ENCODE measurements at regions not wholly inside any gene's neighbourhood (a gene's known extent, or its start where the extent isn't known, plus 50 kb on each side); places are given as distances from the start of the nearest gene placed in this dataset.

- POLR2A ChIA-PET: interaction anchor here (0.6 to 1.0 kb wide), 2 partner anchors 21 to 25 kb away, joined by 3 read pairs; no protein-coding TSS in a partner anchor
- DNase-seq (ENCODE audit: low spot score): no peak
- BruUV-seq (replicated peaks): no TSS peak
- Histone ChIP-seq H3K9me3 (ENCODE audit: low read length) (no peaks in the 10 kb centered on the region), H3K36me3 (ENCODE audit: insufficient read depth, low read length) (no peaks in the 10 kb centered on the region), H3K9me2 (ENCODE audit: insufficient read depth, low read length) (no peaks in the 10 kb centered on the region), H2AFZ (ENCODE audit: low read length) (no peak overlapping the region), H3K4me3 (ENCODE audit: low read depth, low read length, poor library complexity, severe bottlenecking) (no peak overlapping the region), H3K27ac (ENCODE audit: low read depth, low read length, poor library complexity, severe bottlenecking) (no peak overlapping the region), H3K79me2 (ENCODE audit: insufficient read depth, low read depth, low read length) (no peaks in the 10 kb centered on the region), H3K4me2 (ENCODE audit: low read length) (no peak overlapping the region), H3K4me1 (ENCODE audit: insufficient read depth, low read length, poor library complexity, severe bottlenecking) (no peaks in the 10 kb centered on the region), H4K20me1 (ENCODE audit: insufficient read depth, low read length) (no peaks in the 10 kb centered on the region)
- intact Hi-C loops (cut with micrococcal nuclease; ENCODE audit: unreplicated experiment): no loop called here
- TF ChIP-seq CTCF (conservative IDR thresholded peaks at IDR 0.05; ENCODE audit: low read length) (no peak), EZH2phosphoT487 (IDR thresholded peaks at IDR 0.05; ENCODE audit: borderline replicate concordance, low read depth, low read length) (no peak)
- CTCF ChIA-PET (ENCODE audit: unreplicated experiment): no interaction called here
These were observed 368.5 kb upstream of the SYNCRIP start for GRCh38 chr6:86010915-86011786.

GRCh38 chr6:85997206-85997605 is 354.5 kb upstream of the SYNCRIP start:
- Histone ChIP-seq H3K27ac (ENCODE audit: low read depth, low read length, poor library complexity, severe bottlenecking) (no peak overlapping the region), H3K4me2 (ENCODE audit: low read length) (no peak overlapping the region), H3K9me2 (ENCODE audit: insufficient read depth, low read length) (no peaks in the 10 kb centered on the region), H3K36me3 (ENCODE audit: insufficient read depth, low read length) (no peaks in the 10 kb centered on the region), H3K79me2 (ENCODE audit: insufficient read depth, low read depth, low read length) (no peaks in the 10 kb centered on the region), H3K4me1 (ENCODE audit: insufficient read depth, low read length, poor library complexity, severe bottlenecking) (no peaks in the 10 kb centered on the region), H3K4me3 (ENCODE audit: low read depth, low read length, poor library complexity, severe bottlenecking) (no peak overlapping the region), H4K20me1 (ENCODE audit: insufficient read depth, low read length) (no peaks in the 10 kb centered on the region), H3K9me3 (ENCODE audit: low read length) (no peaks in the 10 kb centered on the region), H2AFZ (ENCODE audit: low read length) (no peak overlapping the region)
- intact Hi-C loops (cut with micrococcal nuclease; ENCODE audit: unreplicated experiment): no loop called here
- POLR2A ChIA-PET: no interaction called here
- peak; percentile 4 for DNase-seq (ENCODE audit: low spot score)
- TF ChIP-seq CTCF (conservative IDR thresholded peaks at IDR 0.05; ENCODE audit: low read length): no peak
- TF ChIP-seq EZH2phosphoT487 (IDR thresholded peaks at IDR 0.05; ENCODE audit: borderline replicate concordance, low read depth, low read length): no peak
- CTCF ChIA-PET (ENCODE audit: unreplicated experiment): no interaction called here
- BruUV-seq (replicated peaks): no TSS peak

GRCh38 chr6:85996034-85996375 is 353.3 kb upstream of the SYNCRIP start:
- no peaks in the 10 kb centered on the region for H3K36me3 ChIP-seq (ENCODE audit: insufficient read depth, low read length)
- H3K4me2 ChIP-seq (ENCODE audit: low read length): no peak overlapping the region
- no peak overlapping the region for H2AFZ ChIP-seq (ENCODE audit: low read length)
- intact Hi-C loops (cut with micrococcal nuclease; ENCODE audit: unreplicated experiment): no loop called here
- POLR2A ChIA-PET: no interaction called here
- CTCF ChIA-PET (ENCODE audit: unreplicated experiment): no interaction called here
- TF ChIP-seq EZH2phosphoT487 (IDR thresholded peaks at IDR 0.05; ENCODE audit: borderline replicate concordance, low read depth, low read length): no peak
- TF ChIP-seq CTCF (conservative IDR thresholded peaks at IDR 0.05; ENCODE audit: low read length): no peak
- no TSS peak for BruUV-seq (replicated peaks)
- H3K4me1 ChIP-seq (ENCODE audit: insufficient read depth, low read length, poor library complexity, severe bottlenecking): no peaks in the 10 kb centered on the region
- no peaks in the 10 kb centered on the region for H3K79me2 ChIP-seq (ENCODE audit: insufficient read depth, low read depth, low read length)
- no peaks in the 10 kb centered on the region for H3K9me3 ChIP-seq (ENCODE audit: low read length)
- H3K9me2 ChIP-seq (ENCODE audit: insufficient read depth, low read length): no peaks in the 10 kb centered on the region
- H4K20me1 ChIP-seq (ENCODE audit: insufficient read depth, low read length): no peaks in the 10 kb centered on the region
- H3K27ac ChIP-seq (ENCODE audit: low read depth, low read length, poor library complexity, severe bottlenecking): no peak overlapping the region
- no peak overlapping the region for H3K4me3 ChIP-seq (ENCODE audit: low read depth, low read length, poor library complexity, severe bottlenecking)
- DNase-seq (ENCODE audit: low spot score): no peak

Measured in OCI-LY7 (cell line).